ENCODE measurements at regions not wholly inside any gene's neighbourhood (a gene's known extent, or its start where the extent isn't known, plus 50 kb on each side); places are given as distances from the start of the nearest gene placed in this dataset.

GRCh38 chr12:107474099-107474498, 211.5 kb upstream of the PWP1 start:
- no peak overlapping the region for H3K27ac ChIP-seq (ENCODE audit: low read depth, low read length)
- no peak overlapping the region for H3K4me3 ChIP-seq (ENCODE audit: insufficient read depth, low read length)
- TF ChIP-seq CTCF (IDR thresholded peaks at IDR 0.05; ENCODE audit: extremely low read depth, low read depth, low read length) = no peak
- DNase-seq (ENCODE audit: insufficient read length, low spot score, missing footprints) = no peak
- H3K4me1 ChIP-seq (ENCODE audit: insufficient read depth, low read length) = no peaks in the 10 kb centered on the region
- no peaks in the 10 kb centered on the region for H3K27me3 ChIP-seq (ENCODE audit: insufficient read depth, low read length)
- H3K79me2 ChIP-seq (ENCODE audit: insufficient read depth, low read length) = no peaks in the 10 kb centered on the region
- no peaks in the 10 kb centered on the region for H4K20me1 ChIP-seq (ENCODE audit: insufficient read depth, low read length)
- no peak overlapping the region for H2AFZ ChIP-seq (ENCODE audit: low read length)
- H3K9me3 ChIP-seq (ENCODE audit: low read depth, low read length) = no peaks in the 10 kb centered on the region
- no peak overlapping the region for H3K4me2 ChIP-seq (ENCODE audit: insufficient read depth, low read length)
- no peaks in the 10 kb centered on the region for H3K36me3 ChIP-seq (ENCODE audit: insufficient read depth, low read length)

- H3K4me3 ChIP-seq (ENCODE audit: insufficient read depth, low read length) = no peak overlapping the region
- no peaks in the 10 kb centered on the region for H3K4me1 ChIP-seq (ENCODE audit: insufficient read depth, low read length)
- DNase-seq (ENCODE audit: insufficient read length, low spot score, missing footprints) = no peak
- no peak for TF ChIP-seq CTCF (IDR thresholded peaks at IDR 0.05; ENCODE audit: extremely low read depth, low read depth, low read length)
- no peaks in the 10 kb centered on the region for H3K9me3 ChIP-seq (ENCODE audit: low read depth, low read length)
- H3K27me3 ChIP-seq (ENCODE audit: insufficient read depth, low read length) = no peaks in the 10 kb centered on the region
- no peaks in the 10 kb centered on the region for H3K36me3 ChIP-seq (ENCODE audit: insufficient read depth, low read length)
- H4K20me1 ChIP-seq (ENCODE audit: insufficient read depth, low read length) = no peaks in the 10 kb centered on the region
- H2AFZ ChIP-seq (ENCODE audit: low read length) = no peak overlapping the region
- H3K79me2 ChIP-seq (ENCODE audit: insufficient read depth, low read length) = no peaks in the 10 kb centered on the region
- H3K4me2 ChIP-seq (ENCODE audit: insufficient read depth, low read length) = no peak overlapping the region
- H3K27ac ChIP-seq (ENCODE audit: low read depth, low read length) = no peak overlapping the region
These were observed 210.7 kb upstream of the PWP1 start for GRCh38 chr12:107474639-107475539.

- H2AFZ ChIP-seq (ENCODE audit: low read length) = no peak overlapping the region
- no peak overlapping the region for H3K27ac ChIP-seq (ENCODE audit: low read depth, low read length)
- H3K79me2 ChIP-seq (ENCODE audit: insufficient read depth, low read length) = no peaks in the 10 kb centered on the region
- DNase-seq (ENCODE audit: insufficient read length, low spot score, missing footprints) = no peak
- no peak for TF ChIP-seq CTCF (IDR thresholded peaks at IDR 0.05; ENCODE audit: extremely low read depth, low read depth, low read length)
- H3K4me3 ChIP-seq (ENCODE audit: insufficient read depth, low read length) = no peak overlapping the region
- H3K4me2 ChIP-seq (ENCODE audit: insufficient read depth, low read length) = no peak overlapping the region
- no peaks in the 10 kb centered on the region for H3K4me1 ChIP-seq (ENCODE audit: insufficient read depth, low read length)
- no peaks in the 10 kb centered on the region for H4K20me1 ChIP-seq (ENCODE audit: insufficient read depth, low read length)
- H3K27me3 ChIP-seq (ENCODE audit: insufficient read depth, low read length) = no peaks in the 10 kb centered on the region
- H3K9me3 ChIP-seq (ENCODE audit: low read depth, low read length) = no peaks in the 10 kb centered on the region
- no peaks in the 10 kb centered on the region for H3K36me3 ChIP-seq (ENCODE audit: insufficient read depth, low read length)
These were observed 209.7 kb upstream of the PWP1 start for GRCh38 chr12:107475900-107476299.

GRCh38 chr12:107477018-107477417, 208.6 kb upstream of the PWP1 start:
- Histone ChIP-seq H3K27me3 (ENCODE audit: insufficient read depth, low read length) (no peaks in the 10 kb centered on the region), H3K9me3 (ENCODE audit: low read depth, low read length) (no peaks in the 10 kb centered on the region), H3K4me1 (ENCODE audit: insufficient read depth, low read length) (no peaks in the 10 kb centered on the region), H3K36me3 (ENCODE audit: insufficient read depth, low read length) (no peaks in the 10 kb centered on the region), H4K20me1 (ENCODE audit: insufficient read depth, low read length) (no peaks in the 10 kb centered on the region), H3K4me3 (ENCODE audit: insufficient read depth, low read length) (no peak overlapping the region), H2AFZ (ENCODE audit: low read length) (no peak overlapping the region), H3K27ac (ENCODE audit: low read depth, low read length) (no peak overlapping the region), H3K79me2 (ENCODE audit: insufficient read depth, low read length) (no peaks in the 10 kb centered on the region), H3K4me2 (ENCODE audit: insufficient read depth, low read length) (no peak overlapping the region)
- no peak for TF ChIP-seq CTCF (IDR thresholded peaks at IDR 0.05; ENCODE audit: extremely low read depth, low read depth, low read length)
- no peak for DNase-seq (ENCODE audit: insufficient read length, low spot score, missing footprints)
